Lower lobe of right lung (tissue), 2 donors: ENCODE measurements at regions not wholly inside any gene's neighbourhood (a gene's known extent, or its start where the extent isn't known, plus 50 kb on each side); places are given as distances from the start of the nearest gene placed in this dataset.
A peak's percentile ranks its signal among the peaks of the same experiment; 100 is the strongest.

Source experiments
- ATAC-seq, 2 donors: fragments of 200-7000 bp; cut with Tn5 transposase; one replicate each; pipeline ENCODE4 v1.9.1; 2020 to 2022; ENCODE audit warnings: mild to moderate bottlenecking in 2 of 2, moderate library complexity in 2 of 2
- DNase-seq: peaks from one replicate; pipeline ENCODE4 v3.0.0-alpha.2; 2020
- H3K27ac ChIP-seq: fragments of 200-600 bp; one replicate; pipeline ENCODE4 v1.8.0; 2022
- H3K27me3 ChIP-seq: fragments of 200-600 bp; one replicate; pipeline ENCODE4 v1.8.0; 2022; ENCODE audit warnings: low read depth
- H3K36me3 ChIP-seq: fragments of 200-600 bp; one replicate; pipeline ENCODE4 v1.8.0; 2022; ENCODE audit warnings: mild to moderate bottlenecking
- H3K4me1 ChIP-seq: fragments of 200-600 bp; one replicate; pipeline ENCODE4 v1.8.0; 2022
- H3K4me3 ChIP-seq: fragments of 200-600 bp; one replicate; pipeline ENCODE4 v1.8.0; 2022; ENCODE audit warnings: mild to moderate bottlenecking
- H3K9me3 ChIP-seq: fragments of 200-600 bp; one replicate; pipeline ENCODE4 v1.8.0; 2022
- intact Hi-C: fragments of 100-400 bp; cut with DNase I; formaldehyde crosslinking; loops from one replicate; pipeline ENCODE4 v1.11.0; 2022
- TF ChIP-seq, protein P1 (sequence below): fragments of 200-600 bp; IDR thresholded peaks from one replicate; pipeline ENCODE4 v1.8.0; 2022; ENCODE audit warnings: antibody characterized with exemption, mild to moderate bottlenecking
- donor health status: DM: no; HTN: yes; CAD: no; lungs with severe emphysema.

DNA sequence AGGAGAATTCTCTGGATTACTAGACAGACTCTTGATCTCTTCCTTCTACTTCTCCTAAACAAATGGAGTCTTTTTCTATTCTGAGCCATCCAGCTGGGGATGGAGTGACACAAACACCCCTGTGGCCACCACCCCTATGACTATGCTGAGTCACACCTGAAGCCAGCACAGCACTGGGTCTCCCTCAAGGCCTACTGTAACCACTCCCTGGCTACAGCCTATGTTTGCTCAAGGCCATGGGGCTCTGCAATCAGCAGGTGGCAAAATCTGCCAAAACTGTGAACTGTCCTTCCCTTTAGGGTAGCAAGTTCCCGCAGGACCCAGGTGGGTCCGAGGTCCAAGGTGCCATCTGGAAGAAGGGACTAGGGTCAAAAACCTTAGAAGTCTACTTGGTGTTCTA, 132.3 kb downstream of the TINAG start:
- Histone ChIP-seq H3K4me1 (no peaks in the 10 kb centered on the region), H3K9me3 (no peaks in the 10 kb centered on the region), H3K4me3 (no peak overlapping the region), H3K27ac (no peak overlapping the region), H3K36me3 (no peaks in the 10 kb centered on the region), H3K27me3 (no peaks in the 10 kb centered on the region)
- no peak for ATAC-seq
- DNase-seq, result no peak
- TF ChIP-seq, protein P1, sequence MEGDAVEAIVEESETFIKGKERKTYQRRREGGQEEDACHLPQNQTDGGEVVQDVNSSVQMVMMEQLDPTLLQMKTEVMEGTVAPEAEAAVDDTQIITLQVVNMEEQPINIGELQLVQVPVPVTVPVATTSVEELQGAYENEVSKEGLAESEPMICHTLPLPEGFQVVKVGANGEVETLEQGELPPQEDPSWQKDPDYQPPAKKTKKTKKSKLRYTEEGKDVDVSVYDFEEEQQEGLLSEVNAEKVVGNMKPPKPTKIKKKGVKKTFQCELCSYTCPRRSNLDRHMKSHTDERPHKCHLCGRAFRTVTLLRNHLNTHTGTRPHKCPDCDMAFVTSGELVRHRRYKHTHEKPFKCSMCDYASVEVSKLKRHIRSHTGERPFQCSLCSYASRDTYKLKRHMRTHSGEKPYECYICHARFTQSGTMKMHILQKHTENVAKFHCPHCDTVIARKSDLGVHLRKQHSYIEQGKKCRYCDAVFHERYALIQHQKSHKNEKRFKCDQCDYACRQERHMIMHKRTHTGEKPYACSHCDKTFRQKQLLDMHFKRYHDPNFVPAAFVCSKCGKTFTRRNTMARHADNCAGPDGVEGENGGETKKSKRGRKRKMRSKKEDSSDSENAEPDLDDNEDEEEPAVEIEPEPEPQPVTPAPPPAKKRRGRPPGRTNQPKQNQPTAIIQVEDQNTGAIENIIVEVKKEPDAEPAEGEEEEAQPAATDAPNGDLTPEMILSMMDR, result no peak
- intact Hi-C loops, result no loop called here

DNA sequence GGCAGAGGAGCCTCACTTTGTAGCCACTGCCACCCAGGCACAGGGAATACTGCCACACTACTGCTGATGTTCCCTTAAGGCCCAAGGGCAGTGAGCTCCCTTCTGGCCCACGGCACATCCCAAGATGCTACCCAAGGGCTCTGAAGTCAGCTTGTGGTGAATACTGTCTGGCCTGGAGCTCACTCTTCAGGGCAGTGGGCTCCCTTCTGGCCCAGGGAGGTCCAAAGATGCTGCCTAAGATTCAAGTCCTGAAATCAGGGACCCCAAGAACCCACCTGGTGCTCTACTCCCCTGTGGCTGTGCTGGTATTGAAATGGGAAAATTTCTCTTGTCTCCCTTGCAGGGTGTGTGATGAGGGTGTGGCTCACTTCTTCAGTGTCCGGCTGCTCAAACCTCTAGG, 132.8 kb downstream of the TINAG start:
- no peak overlapping the region for H3K27ac ChIP-seq
- intact Hi-C loops, result no loop called here
- TF ChIP-seq, protein P1, result no peak

DNA sequence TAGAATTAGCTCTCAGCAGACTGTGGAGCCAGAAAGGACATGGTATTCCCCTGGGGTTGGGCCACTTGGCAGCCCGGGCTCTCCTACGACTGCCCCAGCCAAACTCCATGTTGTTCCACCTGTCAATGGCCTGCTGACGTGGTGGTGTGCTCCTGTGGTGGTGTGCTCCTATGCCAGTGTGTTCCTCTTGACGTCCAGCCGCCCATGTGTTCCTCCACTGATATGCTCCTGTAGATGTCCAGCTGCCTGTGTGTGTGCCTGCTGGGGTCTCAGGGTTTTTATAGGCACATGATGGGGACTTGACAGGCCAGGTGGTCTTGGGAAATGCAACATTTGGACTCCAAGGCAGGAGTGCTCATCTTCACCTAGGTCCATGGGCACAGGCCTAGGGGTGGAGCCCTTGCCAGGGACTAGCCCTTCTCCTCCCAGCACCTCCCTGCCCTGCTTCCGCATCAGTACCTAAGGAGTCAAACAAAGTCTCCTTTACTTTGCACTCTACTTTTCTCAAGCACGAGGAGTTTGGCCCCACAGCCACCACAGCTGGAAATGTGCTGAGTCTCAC, 133.5 kb downstream of the TINAG start:
- intact Hi-C loops, result no loop called here
- H3K36me3 ChIP-seq, result no peaks in the 10 kb centered on the region
- no peaks in the 10 kb centered on the region for H3K4me1 ChIP-seq
- no peaks in the 10 kb centered on the region for H3K9me3 ChIP-seq
- peak; percentile 16 to 19 for ATAC-seq
- TF ChIP-seq, protein P1, result no peak
- H3K27ac ChIP-seq, result no peak overlapping the region
- no peak for DNase-seq
- H3K4me3 ChIP-seq, result no peak overlapping the region
- no peaks in the 10 kb centered on the region for H3K27me3 ChIP-seq

More for the DNA sequence above, 132.8 kb downstream of the TINAG start:
- Histone ChIP-seq H3K9me3 (no peaks in the 10 kb centered on the region), H3K36me3 (no peaks in the 10 kb centered on the region), H3K4me3 (no peak overlapping the region), H3K27me3 (no peaks in the 10 kb centered on the region), H3K4me1 (no peaks in the 10 kb centered on the region)
- ATAC-seq (peak in 1 of 2 donors; percentile 11), DNase-seq (no peak)

DNA sequence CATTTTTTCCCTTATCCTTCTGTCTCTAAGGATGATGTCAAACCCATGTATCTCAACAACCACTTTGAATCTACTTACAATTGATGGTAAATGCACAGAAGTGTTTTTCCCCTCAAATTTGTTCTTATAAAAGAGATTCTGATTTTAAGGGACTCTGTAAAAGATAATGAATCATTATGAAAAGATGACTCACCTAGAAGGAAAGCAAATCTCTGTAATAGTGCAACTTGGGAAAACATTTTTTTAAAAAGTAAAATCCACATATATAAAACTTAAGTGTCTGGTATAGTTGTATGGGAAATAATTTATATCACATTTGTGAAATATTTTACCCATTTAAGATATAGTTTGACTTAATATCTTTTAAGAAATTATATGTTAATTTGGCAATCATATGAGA, 137.0 kb downstream of the TINAG start:
- TF ChIP-seq, protein P1, result no peak
- intact Hi-C loops, result no loop called here
- Histone ChIP-seq H3K27me3 (no peaks in the 10 kb centered on the region), H3K27ac (no peak overlapping the region), H3K9me3 (no peaks in the 10 kb centered on the region), H3K4me1 (no peaks in the 10 kb centered on the region), H3K4me3 (no peak overlapping the region), H3K36me3 (no peaks in the 10 kb centered on the region)
- ATAC-seq, result no peak
- DNase-seq, result no peak

DNA sequence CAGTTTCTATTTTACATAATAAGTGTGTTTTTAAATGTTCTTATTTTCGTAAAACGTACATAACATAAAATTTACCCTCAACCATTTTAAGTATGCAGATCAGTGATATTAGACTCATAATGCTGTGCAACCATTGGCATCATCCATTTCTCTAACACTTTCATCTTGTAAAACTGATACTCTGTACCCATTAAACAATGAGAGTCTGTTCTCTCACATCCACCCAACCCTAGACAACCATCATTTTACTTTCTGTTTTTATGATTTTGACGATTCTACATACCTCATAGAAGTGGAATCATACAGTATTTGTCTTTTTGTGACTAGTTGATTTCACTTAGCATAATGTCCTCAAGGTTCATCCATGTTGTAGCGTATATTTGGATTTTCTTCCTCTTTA, 140.4 kb downstream of the TINAG start:
- Histone ChIP-seq H3K36me3 (no peaks in the 10 kb centered on the region), H3K27me3 (no peaks in the 10 kb centered on the region), H3K27ac (no peak overlapping the region), H3K9me3 (no peaks in the 10 kb centered on the region), H3K4me3 (no peak overlapping the region), H3K4me1 (no peaks in the 10 kb centered on the region)
- DNase-seq (no peak), ATAC-seq (no peak)
- TF ChIP-seq, protein P1, result no peak
- intact Hi-C loops, result no loop called here

DNA sequence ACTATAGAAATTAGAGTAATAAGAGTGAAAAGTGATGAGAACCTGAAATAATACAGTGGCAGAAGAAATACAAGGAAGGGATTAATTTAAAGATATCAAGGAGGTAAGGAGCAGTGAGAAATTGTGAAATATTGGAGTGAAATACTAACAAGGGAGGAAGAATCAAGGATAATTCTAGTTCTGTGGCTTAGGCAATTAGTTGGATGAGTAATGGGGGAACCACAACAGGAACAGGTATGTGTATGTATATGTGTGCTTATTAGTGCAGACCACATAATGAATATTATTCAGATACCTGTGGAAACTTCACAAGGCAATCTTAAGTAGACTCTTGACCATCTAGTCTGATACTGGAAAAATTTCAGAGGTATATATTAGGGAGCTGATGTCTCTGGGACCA, 143.3 kb downstream of the TINAG start:
- Histone ChIP-seq H3K9me3 (no peaks in the 10 kb centered on the region), H3K27me3 (no peaks in the 10 kb centered on the region), H3K36me3 (no peaks in the 10 kb centered on the region), H3K27ac (no peak overlapping the region), H3K4me3 (no peak overlapping the region), H3K4me1 (no peaks in the 10 kb centered on the region)
- DNase-seq (no peak), ATAC-seq (no peak)
- TF ChIP-seq, protein P1, result no peak
- intact Hi-C loops, result no loop called here
